Naive thymus-derived CD8-positive, alpha-beta T cell (primary cell): ENCODE measurements at regions not wholly inside any gene's neighbourhood (a gene's known extent, or its start where the extent isn't known, plus 50 kb on each side); places are given as distances from the start of the nearest gene placed in this dataset.

Experiments used
- ATAC-seq, 2 donors: fragments of 150-1000 bp; cut with Tn5 transposase in 1 of 2; sonication (Bioruptor Pico), chemical (Tn5 transposase) in 1 of 2; 1 replicate in 1 of 2; 2 replicates in 1 of 2; pipeline ENCODE4 v1.10.0; 2021; ENCODE audit warnings: mild to moderate bottlenecking in 2 of 2, moderate library complexity in 2 of 2
- POLR2A ChIA-PET: fragments of 350-600 bp; sonication (Branson Sonifier 250); formaldehyde crosslinking; loops from one replicate; lab custom pipeline; 2021; ENCODE audit warnings: antibody characterized with exemption; lab: Charles Lee
- DNase-seq, 10 donors: peaks; one replicate each; pipeline versions ENCODE4 v3.0.0 to v3.0.0-alpha.2; 2020 to 2022
- H3K27ac Mint-ChIP-seq, 10 donors: one replicate each; pipeline ENCODE4 v1.8.0; 2020 to 2022; ENCODE audit warnings: mild to moderate bottlenecking in 10 of 10, mixed read lengths in 10 of 10, moderate library complexity in 4 of 10, inconsistent platforms in 1 of 10
- H3K27me3 Mint-ChIP-seq, 5 donors: one replicate each; pipeline ENCODE4 v1.8.0; 2021 to 2022; ENCODE audit warnings: mixed read lengths in 5 of 5
- H3K36me3 Mint-ChIP-seq, 3 donors: one replicate each; pipeline ENCODE4 v1.8.0; 2020 to 2022; ENCODE audit warnings: mixed read lengths in 3 of 3, mild to moderate bottlenecking in 2 of 3, inconsistent platforms in 1 of 3
- H3K4me1 Mint-ChIP-seq, 4 donors: one replicate each; pipeline ENCODE4 v1.8.0; 2021 to 2022; ENCODE audit warnings: mixed read lengths in 4 of 4
- H3K4me3 Mint-ChIP-seq, 10 donors: one replicate each; pipeline ENCODE4 v1.8.0; 2020 to 2022; ENCODE audit warnings: mild to moderate bottlenecking in 10 of 10, mixed read lengths in 10 of 10, moderate library complexity in 6 of 10, inconsistent platforms in 1 of 10
- H3K9me3 Mint-ChIP-seq, 9 donors: one replicate each; pipeline ENCODE4 v1.8.0; 2020 to 2022; ENCODE audit warnings: mixed read lengths in 9 of 9, mild to moderate bottlenecking in 3 of 9, inconsistent platforms in 1 of 9, moderate library complexity in 1 of 9

DNA sequence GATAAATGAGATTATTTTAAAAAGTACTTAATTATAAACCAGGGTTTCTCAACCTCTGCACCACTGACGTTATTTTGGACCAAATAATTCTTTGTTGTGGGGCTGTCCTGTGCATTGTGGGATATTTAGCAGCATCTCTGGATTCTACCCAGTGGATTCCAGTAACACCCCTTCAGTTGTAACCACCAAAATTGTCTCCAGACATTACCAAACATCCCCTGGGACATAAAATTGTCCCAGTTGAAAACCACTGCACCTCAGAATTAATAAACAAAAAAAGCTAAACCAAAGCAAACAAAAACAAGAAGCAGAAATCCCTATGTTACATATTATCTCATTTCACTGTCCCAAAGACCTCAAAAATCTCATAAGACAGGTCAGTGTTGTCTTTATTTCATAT is 54.2 kb upstream of the GIMD1 start:
- no peaks in the 10 kb centered on the region for H3K36me3 Mint-ChIP-seq
- no peak overlapping the region for H3K4me3 Mint-ChIP-seq
- DNase-seq: no peak
- peaks cover 0 to 13% (median 6%) of the 10 kb centered on the region in 5 donors for H3K27me3 Mint-ChIP-seq
- no peak overlapping the region for H3K27ac Mint-ChIP-seq
- peaks cover 0 to 4% (median 0%) of the 10 kb centered on the region in 9 donors for H3K9me3 Mint-ChIP-seq
- POLR2A ChIA-PET: no interaction called here
- ATAC-seq: no peak
- H3K4me1 Mint-ChIP-seq: no peaks in the 10 kb centered on the region

DNA sequence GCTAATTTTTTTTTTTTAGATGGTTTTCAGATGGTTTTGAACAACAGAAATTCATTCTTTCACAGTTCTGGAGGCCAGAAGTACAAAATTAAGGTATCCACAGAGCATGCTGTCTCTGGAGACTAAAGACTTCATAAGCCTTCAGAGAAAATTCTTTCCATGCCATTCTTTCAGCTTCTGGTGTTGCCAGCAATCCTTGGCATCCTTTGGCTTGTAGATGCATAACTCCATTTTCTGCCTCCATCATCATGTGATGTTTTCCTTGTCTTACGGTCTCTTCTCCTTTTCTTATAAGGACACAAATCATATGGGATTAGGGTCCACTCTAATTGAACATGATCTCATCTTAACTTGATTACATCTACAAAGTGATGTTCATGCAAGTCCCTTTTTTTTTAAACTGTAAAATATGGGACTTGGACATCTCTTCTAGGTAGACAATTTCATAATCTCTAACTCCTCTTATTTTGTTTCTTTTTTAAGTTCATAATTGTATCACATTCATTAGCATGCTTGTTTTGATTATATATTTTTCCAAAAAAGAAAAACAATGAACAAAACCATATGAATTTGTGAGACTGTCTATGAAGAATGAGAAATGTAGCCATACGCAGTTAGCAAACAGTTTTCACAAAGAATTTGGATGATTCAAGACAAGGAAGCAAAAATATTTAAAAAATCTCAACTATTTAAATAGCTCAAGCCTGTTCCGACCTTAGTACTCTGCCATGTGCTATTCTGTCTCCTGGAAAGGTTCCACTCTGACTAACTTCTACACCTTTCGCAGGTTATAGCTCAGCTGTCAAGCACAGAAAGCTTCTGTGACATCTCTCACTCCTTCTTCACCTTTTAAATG is 53.1 kb upstream of the GIMD1 start:
- Mint-ChIP-seq H3K27me3 (peaks cover 0 to 16% (median 6%) of the 10 kb centered on the region in 5 donors), H3K9me3 (peaks cover 0 to 4% (median 0%) of the 10 kb centered on the region in 9 donors), H3K27ac (no peak overlapping the region), H3K4me1 (no peaks in the 10 kb centered on the region), H3K4me3 (no peak overlapping the region), H3K36me3 (no peaks in the 10 kb centered on the region)
- POLR2A ChIA-PET: no interaction called here
- DNase-seq: no peak
- ATAC-seq: no peak

DNA sequence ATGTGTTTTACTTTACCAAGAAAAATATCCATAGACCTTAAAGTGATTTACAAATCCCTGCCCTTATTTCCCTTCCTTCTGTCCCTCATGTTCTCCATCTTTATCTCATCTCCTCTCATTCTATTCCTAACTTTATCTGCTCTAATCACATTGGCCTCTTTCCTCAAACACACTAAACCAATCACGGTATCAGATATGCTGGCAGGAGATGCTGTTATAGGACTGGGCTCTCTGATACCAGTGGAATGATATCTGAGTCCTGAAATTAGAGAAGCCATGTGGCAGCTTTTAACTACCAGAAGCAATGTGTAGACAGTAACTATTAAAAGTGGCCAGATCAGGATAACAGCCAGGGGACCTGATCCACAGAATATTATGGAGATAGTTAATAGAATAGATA is 49.9 kb upstream of the GIMD1 start:
- Mint-ChIP-seq H3K36me3 (no peaks in the 10 kb centered on the region), H3K27ac (no peak overlapping the region), H3K9me3 (peaks cover 0 to 4% (median 0%) of the 10 kb centered on the region in 9 donors), H3K4me1 (no peaks in the 10 kb centered on the region), H3K4me3 (no peak overlapping the region), H3K27me3 (peaks cover 0 to 23% (median 5%) of the 10 kb centered on the region in 5 donors)
- POLR2A ChIA-PET: no interaction called here
- ATAC-seq (no peak), DNase-seq (no peak)
